Fibroblast of lung (primary cell): ENCODE measurements at regions not wholly inside any gene's neighbourhood (a gene's known extent, or its start where the extent isn't known, plus 50 kb on each side); places are given as distances from the start of the nearest gene placed in this dataset.

Source experiments
- DNase-seq, 2 donors: peaks; one replicate each; pipeline versions ENCODE4 v3.0.0 to v3.0.0-alpha.2; 2010; ENCODE audit warnings: low read depth in 2 of 2
- H2AFZ ChIP-seq: 2 replicates; pipeline ENCODE4 v1.5.1; 2012; ENCODE audit warnings: low read length, control low read depth, inconsistent platforms
- H3K27ac ChIP-seq: 2 replicates; pipeline ENCODE4 v1.5.1; 2011; ENCODE audit warnings: low read length, control low read depth; ENCODE audit not compliant: insufficient read depth
- H3K27me3 ChIP-seq: 2 replicates; pipeline ENCODE4 v1.5.1; 2011; ENCODE audit warnings: mild to moderate bottlenecking, low read length; ENCODE audit not compliant: control insufficient read depth, insufficient read depth
- H3K36me3 ChIP-seq: 2 replicates; pipeline ENCODE4 v1.5.1; 2011; ENCODE audit warnings: low read length; ENCODE audit not compliant: control insufficient read depth, insufficient read depth
- H3K4me1 ChIP-seq: 2 replicates; pipeline ENCODE4 v1.5.1; 2011; ENCODE audit warnings: low read length; ENCODE audit not compliant: control insufficient read depth, insufficient read depth; ENCODE audit errors: extremely low read depth
- H3K4me2 ChIP-seq: 2 replicates; pipeline ENCODE4 v1.5.1; 2011; ENCODE audit warnings: low read length, control low read depth; ENCODE audit not compliant: insufficient read depth; ENCODE audit errors: extremely low read depth
- H3K4me3 ChIP-seq, 4 experiments: fragments of 200-600 bp in 1 of 4; sonication (generic) in 1 of 4; replicated peaks in 1 of 4; 2 replicates each; pipeline ENCODE4 v1.5.1; 2011 to 2016; ENCODE audit warnings: low read length in 4 of 4, low read depth in 3 of 4, mild to moderate bottlenecking in 3 of 4, control low read depth in 2 of 4, inconsistent platforms in 1 of 4, mixed read lengths in 1 of 4; ENCODE audit not compliant: insufficient read depth in 1 of 4; ENCODE audit errors: control extremely low read depth in 1 of 4
- H3K79me2 ChIP-seq: 2 replicates; pipeline ENCODE4 v1.5.1; 2012; ENCODE audit warnings: mild to moderate bottlenecking, low read length, inconsistent platforms; ENCODE audit not compliant: control insufficient read depth, insufficient read depth
- H3K9ac ChIP-seq: 2 replicates; pipeline ENCODE4 v1.5.1; 2011; ENCODE audit warnings: mild to moderate bottlenecking, low read length, control low read depth; ENCODE audit not compliant: insufficient read depth
- H3K9me3 ChIP-seq: 2 replicates; pipeline ENCODE4 v1.5.1; 2012; ENCODE audit warnings: low read depth, low read length; ENCODE audit not compliant: control insufficient read depth, insufficient read depth
- H4K20me1 ChIP-seq: 2 replicates; pipeline ENCODE4 v1.5.1; 2011; ENCODE audit warnings: low read length; ENCODE audit not compliant: control insufficient read depth, insufficient read depth; ENCODE audit errors: extremely low read depth
- CTCF ChIP-seq, 2 donors: IDR thresholded peaks in 1 of 2; conservative IDR thresholded peaks in 1 of 2; 1 replicate in 1 of 2; 2 replicates in 1 of 2; pipeline ENCODE4 v1.5.1; 2011 to 2012; ENCODE audit warnings: low read length in 2 of 2, control low read depth in 1 of 2, inconsistent platforms in 1 of 2, low read depth in 1 of 2, mild to moderate bottlenecking in 1 of 2
- EZH2 ChIP-seq: IDR thresholded peaks from 2 replicates; pipeline ENCODE4 v1.5.1; 2012; ENCODE audit warnings: low read length, control low read depth, mild to moderate bottlenecking; ENCODE audit errors: missing control alignments

GRCh38 chr6:4615231-4615630 lies 161.0 kb upstream of the CDYL start:
- H4K20me1 ChIP-seq, result no peaks in the 10 kb centered on the region
- no peak for DNase-seq
- H3K27ac ChIP-seq, result no peak overlapping the region
- no peak overlapping the region for H3K4me3 ChIP-seq
- H3K9ac ChIP-seq, result no peak overlapping the region
- H3K79me2 ChIP-seq, result no peaks in the 10 kb centered on the region
- no peaks in the 10 kb centered on the region for H3K36me3 ChIP-seq
- no peaks in the 10 kb centered on the region for H3K9me3 ChIP-seq
- peaks cover 5% of the 10 kb centered on the region for H3K4me1 ChIP-seq
- no peak overlapping the region for H2AFZ ChIP-seq
- H3K27me3 ChIP-seq, result no peaks in the 10 kb centered on the region
- H3K4me2 ChIP-seq, result no peak overlapping the region
- TF ChIP-seq CTCF (conservative IDR thresholded peaks at IDR 0.05 in 1 of 2, IDR thresholded peaks at IDR 0.05 in 1 of 2; ENCODE audit: low read depth in 1 of 2, low read length in 2 of 2) (no peak), EZH2 (no peak)

- no peaks in the 10 kb centered on the region for H3K36me3 ChIP-seq
- no peaks in the 10 kb centered on the region for H3K27me3 ChIP-seq
- H3K79me2 ChIP-seq, result no peaks in the 10 kb centered on the region
- no peak overlapping the region for H3K27ac ChIP-seq
- no peak overlapping the region for H3K4me2 ChIP-seq
- TF ChIP-seq EZH2, result no peak
- no peak for TF ChIP-seq CTCF (conservative IDR thresholded peaks at IDR 0.05 in 1 of 2, IDR thresholded peaks at IDR 0.05 in 1 of 2; ENCODE audit: low read depth in 1 of 2, low read length in 2 of 2)
- H3K4me1 ChIP-seq, result peaks cover 7% of the 10 kb centered on the region
- no peak for DNase-seq
- H3K4me3 ChIP-seq, result no peak overlapping the region
- no peak overlapping the region for H3K9ac ChIP-seq
- H2AFZ ChIP-seq, result no peak overlapping the region
- H3K9me3 ChIP-seq, result no peaks in the 10 kb centered on the region
- no peaks in the 10 kb centered on the region for H4K20me1 ChIP-seq
These were observed 161.6 kb upstream of the CDYL start for GRCh38 chr6:4614637-4615036.

GRCh38 chr6:4613795-4614194 lies 162.4 kb upstream of the CDYL start:
- no peak overlapping the region for H3K4me2 ChIP-seq
- no peaks in the 10 kb centered on the region for H3K36me3 ChIP-seq
- no peaks in the 10 kb centered on the region for H3K79me2 ChIP-seq
- DNase-seq, result no peak
- H4K20me1 ChIP-seq, result no peaks in the 10 kb centered on the region
- no peak for TF ChIP-seq CTCF (conservative IDR thresholded peaks at IDR 0.05 in 1 of 2, IDR thresholded peaks at IDR 0.05 in 1 of 2; ENCODE audit: low read depth in 1 of 2, low read length in 2 of 2)
- no peak for TF ChIP-seq EZH2
- no peak overlapping the region for H3K9ac ChIP-seq
- no peaks in the 10 kb centered on the region for H3K27me3 ChIP-seq
- H2AFZ ChIP-seq, result no peak overlapping the region
- H3K4me3 ChIP-seq, result no peak overlapping the region
- H3K9me3 ChIP-seq, result no peaks in the 10 kb centered on the region
- no peak overlapping the region for H3K27ac ChIP-seq
- H3K4me1 ChIP-seq, result peaks cover 7% of the 10 kb centered on the region
